ENCODE measurements at regions not wholly inside any gene's neighbourhood (a gene's known extent, or its start where the extent isn't known, plus 50 kb on each side); places are given as distances from the start of the nearest gene placed in this dataset.

- intact Hi-C loops (cut with DNase I), result no loop called here
These were observed 296.2 kb upstream of the ESRRG start for GRCh38 chr1:217019475-217019874.

GRCh38 chr1:217018648-217019047 is 295.4 kb upstream of the ESRRG start:
- DNase-seq, result no peak
- intact Hi-C loops (cut with DNase I), result no loop called here

More at GRCh38 chr1:217019475-217019874, 296.2 kb upstream of the ESRRG start:
- no peak for DNase-seq

- DNase-seq, result no peak
- intact Hi-C loops (cut with DNase I), result no loop called here
These were observed 293.9 kb upstream of the ESRRG start for GRCh38 chr1:217017165-217017564.

GRCh38 chr1:217014066-217014465 is 290.8 kb upstream of the ESRRG start:
- DNase-seq, result no peak
- intact Hi-C loops (cut with DNase I), result no loop called here

GRCh38 chr1:217012659-217013058 is 289.4 kb upstream of the ESRRG start:
- intact Hi-C loops (cut with DNase I), result no loop called here
- DNase-seq, result no peak

GRCh38 chr1:217011097-217011496 is 287.9 kb upstream of the ESRRG start:
- no peak for DNase-seq
- intact Hi-C loops (cut with DNase I), result no loop called here

GRCh38 chr1:217010253-217010652 is 287.0 kb upstream of the ESRRG start:
- intact Hi-C loops (cut with DNase I), result no loop called here
- DNase-seq, result no peak

- intact Hi-C loops (cut with DNase I), result no loop called here
- DNase-seq, result peak in 1 of 10 donors; percentile 12
These were observed 286.1 kb upstream of the ESRRG start for GRCh38 chr1:217009376-217009775.

GRCh38 chr1:217004776-217005436 is 281.7 kb upstream of the ESRRG start:
- DNase-seq, result no peak

GRCh38 chr1:217003355-217003754 is 280.1 kb upstream of the ESRRG start:
- DNase-seq, result no peak
- intact Hi-C loops (cut with DNase I), result no loop called here

More at GRCh38 chr1:217004776-217005436, 281.7 kb upstream of the ESRRG start:
- intact Hi-C loops (cut with DNase I), result no loop called here

GRCh38 chr1:216997831-216998230 is 274.6 kb upstream of the ESRRG start:
- intact Hi-C loops (cut with DNase I), result no loop called here
- no peak for DNase-seq

- DNase-seq, result no peak
- intact Hi-C loops (cut with DNase I), result no loop called here
These were observed 273.8 kb upstream of the ESRRG start for GRCh38 chr1:216997069-216997468.

- intact Hi-C loops (cut with DNase I), result no loop called here
- no peak for DNase-seq
These were observed 261.3 kb upstream of the ESRRG start for GRCh38 chr1:216984536-216984935.

GRCh38 chr1:216983823-216984222 is 260.6 kb upstream of the ESRRG start:
- intact Hi-C loops (cut with DNase I), result no loop called here
- DNase-seq, result no peak

- no peak for DNase-seq
- intact Hi-C loops (cut with DNase I), result loop anchor here (10.0 kb wide), 1 partner anchor 373 kb away; no protein-coding TSS in a partner anchor
These were observed 238.3 kb upstream of the ESRRG start for GRCh38 chr1:216961516-216961915.

- intact Hi-C loops (cut with DNase I), result loop anchor here (10.0 kb wide), 1 partner anchor 374 kb away; no protein-coding TSS in a partner anchor
These were observed 237.5 kb upstream of the ESRRG start for GRCh38 chr1:216960716-216961115.

GRCh38 chr1:216958569-216958968 is 235.3 kb upstream of the ESRRG start:
- no peak for DNase-seq
- intact Hi-C loops (cut with DNase I), result no loop called here

More at GRCh38 chr1:216960716-216961115, 237.5 kb upstream of the ESRRG start:
- DNase-seq, result no peak

GRCh38 chr1:216953495-216953894 is 230.3 kb upstream of the ESRRG start:
- no peak for DNase-seq

GRCh38 chr1:216952864-216953263 is 229.6 kb upstream of the ESRRG start:
- no peak for DNase-seq
- intact Hi-C loops (cut with DNase I), result no loop called here

More at GRCh38 chr1:216953495-216953894, 230.3 kb upstream of the ESRRG start:
- intact Hi-C loops (cut with DNase I), result no loop called here

GRCh38 chr1:216945538-216946080 is 222.4 kb upstream of the ESRRG start:
- no peak for DNase-seq
- intact Hi-C loops (cut with DNase I), result no loop called here

GRCh38 chr1:216944864-216945510 is 221.8 kb upstream of the ESRRG start:
- intact Hi-C loops (cut with DNase I), result no loop called here
- DNase-seq, result no peak

- intact Hi-C loops (cut with DNase I), result no loop called here
- no peak for DNase-seq
These were observed 214.3 kb upstream of the ESRRG start for GRCh38 chr1:216937491-216937890.

All from posterior cingulate gyrus (tissue), 11 donors.